Embryonic facial prominence (tissue), 1 donor: ENCODE measurements at regions not wholly inside any gene's neighbourhood (a gene's known extent, or its start where the extent isn't known, plus 50 kb on each side); places are given as distances from the start of the nearest gene placed in this dataset.
"Not testable (repeated sequence)": the region's sequence is repeated elsewhere in the genome, so short reads cannot be mapped to it uniquely, and the experiment has no call there.

Experiments
- DNase-seq: peaks from one replicate; pipeline ENCODE4 v3.0.0-alpha.2; 2016; ENCODE audit errors: extremely low spot score

GRCh38 chr4:132266374-132266773 is 882.7 kb upstream of the PCDH10 start:
- no peak for DNase-seq

GRCh38 chr4:132267321-132267720 is 881.8 kb upstream of the PCDH10 start:
- no peak for DNase-seq

- DNase-seq = no peak
Observed at GRCh38 chr4:132269303-132269990, 879.6 kb upstream of the PCDH10 start.

GRCh38 chr4:132275583-132276121 is 873.4 kb upstream of the PCDH10 start:
- no peak for DNase-seq

- no peak for DNase-seq
Observed at GRCh38 chr4:132276185-132276584, 872.9 kb upstream of the PCDH10 start.

- no peak for DNase-seq
Observed at GRCh38 chr4:132276989-132277388, 872.1 kb upstream of the PCDH10 start.

- no peak for DNase-seq
Observed at GRCh38 chr4:132281733-132282132, 867.4 kb upstream of the PCDH10 start.

- no peak for DNase-seq
Observed at GRCh38 chr4:132284910-132285426, 864.1 kb upstream of the PCDH10 start.

- no peak for DNase-seq
Observed at GRCh38 chr4:132297346-132297745, 851.7 kb upstream of the PCDH10 start.

GRCh38 chr4:132299841-132300240 is 849.3 kb upstream of the PCDH10 start:
- no peak for DNase-seq

GRCh38 chr4:132312521-132312920 is 836.6 kb upstream of the PCDH10 start:
- DNase-seq = no peak

GRCh38 chr4:132313852-132314251 is 835.2 kb upstream of the PCDH10 start:
- DNase-seq = no peak

- no peak for DNase-seq
Observed at GRCh38 chr4:132316738-132317137, 832.4 kb upstream of the PCDH10 start.

- no peak for DNase-seq
Observed at GRCh38 chr4:132317923-132318322, 831.2 kb upstream of the PCDH10 start.

- DNase-seq = no peak
Observed at GRCh38 chr4:132328761-132329160, 820.3 kb upstream of the PCDH10 start.

GRCh38 chr4:132330994-132331393 is 818.1 kb upstream of the PCDH10 start:
- DNase-seq = no peak

GRCh38 chr4:132332932-132333723 is 816.0 kb upstream of the PCDH10 start:
- no peak for DNase-seq

- DNase-seq = no peak
Observed at GRCh38 chr4:132333724-132334047, 815.4 kb upstream of the PCDH10 start.

- DNase-seq = no peak
Observed at GRCh38 chr4:132334081-132334480, 815.0 kb upstream of the PCDH10 start.

- no peak for DNase-seq
Observed at GRCh38 chr4:132344924-132345828, 803.9 kb upstream of the PCDH10 start.

- no peak for DNase-seq
Observed at GRCh38 chr4:132346016-132346415, 803.1 kb upstream of the PCDH10 start.

GRCh38 chr4:132351606-132352005 is 797.5 kb upstream of the PCDH10 start:
- DNase-seq = not testable (repeated sequence)
